Brain microvascular endothelial cell (primary cell): ENCODE measurements at regions not wholly inside any gene's neighbourhood (a gene's known extent, or its start where the extent isn't known, plus 50 kb on each side); places are given as distances from the start of the nearest gene placed in this dataset.

Source experiments
- DNase-seq: peaks from one replicate; pipeline ENCODE4 v3.0.0-alpha.2; 2020
- H3K27ac ChIP-seq: fragments of 250-450 bp; sonication (Bioruptor Pico); 2 replicates; pipeline ENCODE4 v1.5.1; 2020; ENCODE audit warnings: mild to moderate bottlenecking, moderate library complexity
- H3K27me3 ChIP-seq: fragments of 250-450 bp; sonication (Bioruptor Pico); replicated peaks from 2 replicates; pipeline ENCODE4 v1.5.1; 2020; ENCODE audit warnings: mild to moderate bottlenecking
- H3K36me3 ChIP-seq: fragments of 250-450 bp; sonication (Bioruptor Pico); replicated peaks from 2 replicates; pipeline ENCODE4 v1.5.1; 2020; ENCODE audit warnings: mild to moderate bottlenecking
- H3K4me3 ChIP-seq: 2 replicates; pipeline ENCODE4 v1.5.1; 2011; ENCODE audit warnings: low read depth, mild to moderate bottlenecking, control low read depth, low read length, moderate library complexity
- in situ Hi-C: cut with HindIII; loops from 2 replicates; pipeline ENCODE4 v1.10.0; 2017; ENCODE audit warnings: low sequenced_read_pairs, low pct_ligation_motif_present
- TF ChIP-seq, protein P1 (sequence below): IDR thresholded peaks from 2 replicates; pipeline ENCODE4 v1.5.1; 2011; ENCODE audit warnings: low read depth, mild to moderate bottlenecking, moderate library complexity, low read length, control low read depth, inconsistent platforms; ENCODE audit errors: missing control alignments

- Histone ChIP-seq H3K4me3 (no peak overlapping the region), H3K27me3 (no peaks in the 10 kb centered on the region), H3K27ac (no peak overlapping the region), H3K36me3 (no peaks in the 10 kb centered on the region)
- in situ Hi-C loops = no loop called here
- TF ChIP-seq, protein P1, sequence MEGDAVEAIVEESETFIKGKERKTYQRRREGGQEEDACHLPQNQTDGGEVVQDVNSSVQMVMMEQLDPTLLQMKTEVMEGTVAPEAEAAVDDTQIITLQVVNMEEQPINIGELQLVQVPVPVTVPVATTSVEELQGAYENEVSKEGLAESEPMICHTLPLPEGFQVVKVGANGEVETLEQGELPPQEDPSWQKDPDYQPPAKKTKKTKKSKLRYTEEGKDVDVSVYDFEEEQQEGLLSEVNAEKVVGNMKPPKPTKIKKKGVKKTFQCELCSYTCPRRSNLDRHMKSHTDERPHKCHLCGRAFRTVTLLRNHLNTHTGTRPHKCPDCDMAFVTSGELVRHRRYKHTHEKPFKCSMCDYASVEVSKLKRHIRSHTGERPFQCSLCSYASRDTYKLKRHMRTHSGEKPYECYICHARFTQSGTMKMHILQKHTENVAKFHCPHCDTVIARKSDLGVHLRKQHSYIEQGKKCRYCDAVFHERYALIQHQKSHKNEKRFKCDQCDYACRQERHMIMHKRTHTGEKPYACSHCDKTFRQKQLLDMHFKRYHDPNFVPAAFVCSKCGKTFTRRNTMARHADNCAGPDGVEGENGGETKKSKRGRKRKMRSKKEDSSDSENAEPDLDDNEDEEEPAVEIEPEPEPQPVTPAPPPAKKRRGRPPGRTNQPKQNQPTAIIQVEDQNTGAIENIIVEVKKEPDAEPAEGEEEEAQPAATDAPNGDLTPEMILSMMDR = no peak
- no peak for DNase-seq
These were observed 91.1 kb downstream of the ENC1 start for GRCh38 chr5:74549384-74549783.

DNA sequence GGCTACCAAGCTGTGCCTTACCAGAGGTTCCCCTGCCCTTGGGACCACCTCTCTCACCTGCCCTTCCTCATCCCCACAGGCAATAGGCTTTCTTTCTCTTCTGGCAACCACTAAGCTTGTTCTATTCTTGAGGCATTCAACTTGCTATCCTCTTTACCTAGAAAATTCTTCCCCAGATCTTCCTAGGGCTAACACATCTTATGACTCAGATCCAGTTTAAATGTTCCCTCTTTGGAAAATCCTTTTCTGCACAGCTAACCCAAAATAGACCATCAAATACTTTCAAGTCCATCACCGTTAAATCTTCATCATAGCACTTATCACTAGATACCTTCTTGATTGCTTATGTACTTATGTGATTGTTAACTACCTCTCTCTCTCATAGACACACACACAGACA lies 93.7 kb downstream of the ENC1 start:
- in situ Hi-C loops = no loop called here

GRCh38 chr5:74544811-74545210 lies 95.7 kb downstream of the ENC1 start:
- no peaks in the 10 kb centered on the region for H3K36me3 ChIP-seq
- TF ChIP-seq, protein P1 = no peak
- no peaks in the 10 kb centered on the region for H3K27me3 ChIP-seq
- H3K4me3 ChIP-seq = no peak overlapping the region
- in situ Hi-C loops = no loop called here
- no peak for DNase-seq
- H3K27ac ChIP-seq = no peak overlapping the region

More for the DNA sequence above, 93.7 kb downstream of the ENC1 start:
- TF ChIP-seq, protein P1 = no peak
- no peak for DNase-seq
- Histone ChIP-seq H3K27ac (no peak overlapping the region), H3K27me3 (no peaks in the 10 kb centered on the region), H3K36me3 (no peaks in the 10 kb centered on the region), H3K4me3 (no peak overlapping the region)

DNA sequence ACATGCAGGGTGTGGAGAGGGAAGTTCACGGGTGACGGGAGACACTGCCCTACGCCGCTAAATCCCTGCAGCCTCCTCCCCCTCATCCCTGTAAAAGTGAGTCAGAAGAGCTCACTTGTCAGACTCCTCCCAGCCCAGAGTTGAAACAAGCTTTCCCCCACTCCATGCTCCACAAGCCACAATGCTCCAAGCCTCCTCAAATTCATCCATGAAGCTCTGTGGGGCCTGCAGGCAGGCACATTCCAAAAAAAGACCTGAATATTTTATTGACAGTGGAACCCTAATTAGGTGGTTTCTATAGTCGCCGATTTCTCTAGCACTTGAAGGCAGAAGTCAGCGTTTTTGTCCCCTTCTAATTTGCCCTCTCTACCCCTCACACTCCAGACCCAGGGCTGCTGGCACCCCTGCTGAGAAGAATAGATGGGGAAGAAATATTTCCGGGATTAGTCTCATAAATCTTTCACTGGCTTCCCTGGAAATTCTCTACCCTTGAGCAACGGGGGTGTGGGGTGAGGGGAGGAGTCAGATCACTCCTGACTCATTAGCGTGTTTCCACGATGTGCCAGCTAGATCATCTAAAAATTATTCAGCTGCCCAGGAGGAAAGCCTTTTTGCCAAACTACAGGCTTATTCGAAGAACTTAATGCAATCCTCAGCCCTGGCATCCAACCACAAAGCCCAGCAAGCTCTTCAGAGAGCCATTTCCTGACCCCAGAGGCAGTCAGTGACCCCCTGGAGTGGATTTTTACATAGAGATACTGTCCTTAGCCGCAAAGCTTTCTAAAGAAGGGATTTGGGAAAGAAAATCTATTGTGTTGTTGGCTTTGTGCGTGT lies 97.1 kb downstream of the ENC1 start:
- H3K27ac ChIP-seq = peak overlapping the region; percentile 90
- no peaks in the 10 kb centered on the region for H3K27me3 ChIP-seq
- peak overlapping the region; percentile 18 for H3K4me3 ChIP-seq
- peak; percentile 84 for DNase-seq
- in situ Hi-C loops = no loop called here
- TF ChIP-seq, protein P1 = no peak
- no peaks in the 10 kb centered on the region for H3K36me3 ChIP-seq

DNA sequence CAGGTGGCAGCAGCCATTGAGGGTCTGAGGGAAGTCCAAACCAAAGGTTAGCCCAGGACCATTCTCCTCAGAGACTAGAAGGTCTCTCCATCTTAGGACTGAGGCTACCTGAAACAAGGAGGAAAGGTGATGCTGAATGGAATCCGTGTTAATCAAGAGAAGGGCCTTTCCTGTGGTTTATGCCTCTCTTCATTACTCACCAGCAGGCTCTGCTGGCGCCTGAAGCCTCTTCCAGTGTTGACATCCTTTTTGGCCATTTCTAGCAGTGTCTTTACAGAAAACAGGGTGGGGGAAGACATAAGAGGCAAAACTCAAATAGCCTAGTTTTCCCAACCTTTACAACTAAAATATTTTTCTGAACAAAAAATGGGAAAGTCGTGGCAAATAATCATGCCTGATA lies 98.0 kb downstream of the ENC1 start:
- Histone ChIP-seq H3K4me3 (no peak overlapping the region), H3K27ac (peak overlapping the region; percentile 90), H3K36me3 (no peaks in the 10 kb centered on the region), H3K27me3 (no peaks in the 10 kb centered on the region)
- in situ Hi-C loops = no loop called here
- no peak for DNase-seq
- TF ChIP-seq, protein P1 = peak; percentile 26
